Embryonic facial prominence (tissue), 1 donor: ENCODE measurements at regions not wholly inside any gene's neighbourhood (a gene's known extent, or its start where the extent isn't known, plus 50 kb on each side); places are given as distances from the start of the nearest gene placed in this dataset.
"Not testable (repeated sequence)": the region's sequence is repeated elsewhere in the genome, so short reads cannot be mapped to it uniquely, and the experiment has no call there.

Source experiments
- DNase-seq: peaks from one replicate; pipeline ENCODE4 v3.0.0-alpha.2; 2016; ENCODE audit errors: extremely low spot score

GRCh38 chr3:86887876-86888275 is 103.1 kb downstream of the VGLL3 start:
- DNase-seq = no peak

- DNase-seq = no peak
Observed at GRCh38 chr3:86880066-86880465, 110.9 kb downstream of the VGLL3 start.

GRCh38 chr3:86876504-86877181 is 114.3 kb downstream of the VGLL3 start:
- DNase-seq = not testable (repeated sequence)

GRCh38 chr3:86874790-86875189 is 116.2 kb downstream of the VGLL3 start:
- DNase-seq = not testable (repeated sequence)

GRCh38 chr3:86869566-86869965 is 121.4 kb downstream of the VGLL3 start:
- DNase-seq = no peak

GRCh38 chr3:86867982-86868381 is 123.0 kb downstream of the VGLL3 start:
- DNase-seq = no peak

- no peak for DNase-seq
Observed at GRCh38 chr3:86865506-86865905, 125.4 kb downstream of the VGLL3 start.

GRCh38 chr3:86856711-86857110 is 134.2 kb downstream of the VGLL3 start:
- DNase-seq = no peak

- no peak for DNase-seq
Observed at GRCh38 chr3:86849991-86850390, 141.0 kb downstream of the VGLL3 start.

GRCh38 chr3:86845726-86846125 is 145.2 kb downstream of the VGLL3 start:
- DNase-seq = no peak

GRCh38 chr3:86838927-86839326 is 152.0 kb downstream of the VGLL3 start:
- DNase-seq = no peak

- DNase-seq = no peak
Observed at GRCh38 chr3:86837871-86838270, 153.1 kb downstream of the VGLL3 start.

GRCh38 chr3:86830566-86830965 is 160.4 kb downstream of the VGLL3 start:
- no peak for DNase-seq

- no peak for DNase-seq
Observed at GRCh38 chr3:86828751-86829150, 162.2 kb downstream of the VGLL3 start.

GRCh38 chr3:86827582-86827981 is 163.4 kb downstream of the VGLL3 start:
- not testable (repeated sequence) for DNase-seq

- DNase-seq = no peak
Observed at GRCh38 chr3:86826292-86826691, 164.7 kb downstream of the VGLL3 start.

GRCh38 chr3:86815880-86816279 is 175.1 kb downstream of the VGLL3 start:
- DNase-seq = no peak

- DNase-seq = no peak
Observed at GRCh38 chr3:86814918-86815655, 175.9 kb downstream of the VGLL3 start.

- no peak for DNase-seq
Observed at GRCh38 chr3:86814321-86814720, 176.6 kb downstream of the VGLL3 start.

- DNase-seq = no peak
Observed at GRCh38 chr3:86801921-86802320, 189.0 kb downstream of the VGLL3 start.

- DNase-seq = no peak
Observed at GRCh38 chr3:86801066-86801465, 189.9 kb downstream of the VGLL3 start.

GRCh38 chr3:86800116-86800515 is 190.8 kb downstream of the VGLL3 start:
- no peak for DNase-seq

- DNase-seq = no peak
Observed at GRCh38 chr3:86797946-86798345, 193.0 kb downstream of the VGLL3 start.
